NCI-H2029 (cell line): ENCODE measurements at regions not wholly inside any gene's neighbourhood (a gene's known extent, or its start where the extent isn't known, plus 50 kb on each side); places are given as distances from the start of the nearest gene placed in this dataset.

Experiments used
- DNase-seq: peaks from one replicate; lab custom pipeline; 2025; lab: John Stamatoyannopoulos, UW

- DNase-seq: no peak
Measured at GRCh38 chr15:66905954-66906353, 159.4 kb upstream of the SMAD3 start.

- no peak for DNase-seq
Measured at GRCh38 chr15:66906668-66907614, 158.5 kb upstream of the SMAD3 start.

GRCh38 chr15:66907826-66908743 is 157.3 kb upstream of the SMAD3 start:
- DNase-seq: no peak

- DNase-seq: no peak
Measured at GRCh38 chr15:66908744-66909095, 156.7 kb upstream of the SMAD3 start.

GRCh38 chr15:66909381-66909890 is 156.0 kb upstream of the SMAD3 start:
- no peak for DNase-seq

GRCh38 chr15:66911131-66911700 is 154.2 kb upstream of the SMAD3 start:
- no peak for DNase-seq

GRCh38 chr15:66912001-66912400 is 153.4 kb upstream of the SMAD3 start:
- DNase-seq: no peak

GRCh38 chr15:66912441-66912840 is 153.0 kb upstream of the SMAD3 start:
- DNase-seq: no peak

GRCh38 chr15:66917904-66918448 is 147.4 kb upstream of the SMAD3 start:
- no peak for DNase-seq

- no peak for DNase-seq
Measured at GRCh38 chr15:66919421-66919820, 146.0 kb upstream of the SMAD3 start.

GRCh38 chr15:66921319-66921915 is 144.0 kb upstream of the SMAD3 start:
- DNase-seq: no peak

- DNase-seq: no peak
Measured at GRCh38 chr15:66922608-66923007, 142.8 kb upstream of the SMAD3 start.

- DNase-seq: no peak
Measured at GRCh38 chr15:66923438-66923881, 141.9 kb upstream of the SMAD3 start.

- DNase-seq: no peak
Measured at GRCh38 chr15:66924889-66925288, 140.5 kb upstream of the SMAD3 start.

- DNase-seq: no peak
Measured at GRCh38 chr15:66925721-66926120, 139.7 kb upstream of the SMAD3 start.

GRCh38 chr15:66927201-66928077 is 138.0 kb upstream of the SMAD3 start:
- DNase-seq: no peak

GRCh38 chr15:66928101-66928500 is 137.3 kb upstream of the SMAD3 start:
- no peak for DNase-seq

GRCh38 chr15:66928784-66929183 is 136.6 kb upstream of the SMAD3 start:
- DNase-seq: no peak

- no peak for DNase-seq
Measured at GRCh38 chr15:66929843-66930402, 135.5 kb upstream of the SMAD3 start.
